DMS79 (cell line): ENCODE measurements at regions not wholly inside any gene's neighbourhood (a gene's known extent, or its start where the extent isn't known, plus 50 kb on each side); places are given as distances from the start of the nearest gene placed in this dataset.

ENCODE experiments used
- DNase-seq: peaks from one replicate; lab custom pipeline; 2025; lab: John Stamatoyannopoulos, UW

GRCh38 chr2:6744038-6744437 lies 121.7 kb downstream of the CMPK2 start:
- no peak for DNase-seq

DNA sequence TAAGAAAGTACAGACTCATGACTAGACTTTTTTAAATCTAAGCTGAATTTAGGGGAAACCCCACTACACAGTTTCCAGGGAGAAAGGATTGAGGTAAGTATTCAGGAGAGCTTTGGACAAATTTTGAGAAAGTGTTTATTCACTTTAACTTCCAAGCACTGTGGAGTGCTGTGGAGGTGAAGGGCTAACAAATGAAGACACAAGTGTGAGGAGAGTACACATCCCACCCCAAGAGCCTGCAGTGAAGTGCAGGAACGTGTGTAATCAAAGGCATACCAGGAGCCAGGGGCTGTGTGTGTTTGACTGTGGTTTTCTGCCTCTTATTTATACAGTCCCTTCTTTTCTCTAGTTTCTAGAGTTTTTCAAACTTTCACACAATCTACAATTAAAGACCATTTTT lies 118.3 kb downstream of the CMPK2 start:
- DNase-seq: no peak

- DNase-seq: no peak
Measured at GRCh38 chr2:6748406-6749067, 117.2 kb downstream of the CMPK2 start.

- no peak for DNase-seq
Measured at GRCh38 chr2:6749962-6750361, 115.7 kb downstream of the CMPK2 start.

DNA sequence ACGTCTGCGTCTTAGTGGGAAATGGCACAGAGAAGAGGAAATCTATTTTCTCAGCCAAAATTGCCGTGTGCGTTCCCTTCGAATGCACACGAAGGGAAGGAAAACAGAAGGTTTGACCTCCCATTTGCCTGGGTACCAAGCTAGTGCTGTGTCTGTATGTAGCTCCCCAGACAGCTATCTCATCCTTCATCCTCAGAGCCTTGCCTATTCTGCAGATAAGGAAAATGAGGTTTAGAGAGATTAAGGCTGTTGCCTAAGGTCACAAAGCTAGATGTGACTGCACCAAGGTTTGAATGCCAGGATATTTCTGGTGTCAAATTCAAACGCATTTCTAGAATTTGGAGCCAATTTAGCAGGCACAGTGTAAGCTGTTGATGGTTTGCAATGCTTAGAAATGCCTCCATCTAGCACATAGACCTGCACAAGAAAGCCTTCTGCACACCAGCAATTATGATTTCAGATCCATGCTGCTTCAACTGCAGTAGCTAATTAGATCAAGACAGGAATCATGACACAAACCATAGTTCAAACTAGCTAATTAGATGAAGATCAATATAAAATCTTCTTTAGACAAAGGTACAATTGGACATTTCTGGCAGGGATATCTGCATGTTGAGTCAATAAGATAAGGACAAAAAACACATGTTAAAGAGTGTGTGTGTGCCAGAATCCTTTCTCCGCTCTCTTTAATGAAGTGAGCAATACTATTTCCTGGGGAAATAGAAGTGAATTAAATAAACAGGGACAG lies 115.1 kb downstream of the CMPK2 start:
- no peak for DNase-seq

- DNase-seq: no peak
Measured at GRCh38 chr2:6754419-6754818, 111.3 kb downstream of the CMPK2 start.

DNA sequence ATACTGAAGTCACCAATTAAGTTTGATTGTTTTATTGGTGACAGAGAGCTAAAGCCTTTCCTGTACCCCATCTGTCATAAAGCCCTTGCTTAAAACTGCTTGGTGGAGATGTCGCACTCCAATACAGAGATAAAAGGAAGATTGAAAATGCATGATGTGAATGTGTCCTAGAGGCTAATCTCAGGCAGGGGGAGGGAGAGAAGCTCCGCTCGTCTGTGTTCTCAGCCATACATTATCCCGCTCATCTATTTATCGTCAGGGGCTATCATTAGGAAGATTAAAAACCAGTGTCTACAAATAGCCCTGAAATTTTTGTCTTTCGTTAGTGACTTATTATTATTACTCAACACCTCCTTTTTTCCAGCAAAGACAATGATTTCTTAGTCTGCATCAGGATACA lies 110.3 kb downstream of the CMPK2 start:
- no peak for DNase-seq

GRCh38 chr2:6757215-6757614 lies 108.5 kb downstream of the CMPK2 start:
- no peak for DNase-seq

DNA sequence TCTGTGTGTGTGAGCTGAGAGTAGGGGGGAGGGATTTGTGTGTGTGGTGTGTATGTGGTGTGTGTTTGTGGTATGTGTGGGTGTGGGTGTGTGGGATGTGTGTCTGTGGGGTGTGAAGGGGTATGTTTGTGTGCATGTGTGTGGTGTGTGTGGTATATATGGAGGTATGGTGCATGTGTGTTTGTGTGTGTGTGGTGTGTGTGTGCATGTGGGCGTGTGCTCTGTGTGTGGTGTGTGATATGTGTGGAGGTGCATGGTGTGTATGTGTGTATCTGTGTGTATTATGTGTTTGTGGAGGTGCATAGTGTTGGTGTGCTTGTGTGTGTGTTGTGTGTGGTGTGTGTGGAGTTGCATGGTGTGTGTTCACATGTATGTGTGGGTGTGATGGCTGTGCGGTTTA lies 106.0 kb downstream of the CMPK2 start:
- DNase-seq: no peak

GRCh38 chr2:6760132-6760531 lies 105.6 kb downstream of the CMPK2 start:
- no peak for DNase-seq

DNA sequence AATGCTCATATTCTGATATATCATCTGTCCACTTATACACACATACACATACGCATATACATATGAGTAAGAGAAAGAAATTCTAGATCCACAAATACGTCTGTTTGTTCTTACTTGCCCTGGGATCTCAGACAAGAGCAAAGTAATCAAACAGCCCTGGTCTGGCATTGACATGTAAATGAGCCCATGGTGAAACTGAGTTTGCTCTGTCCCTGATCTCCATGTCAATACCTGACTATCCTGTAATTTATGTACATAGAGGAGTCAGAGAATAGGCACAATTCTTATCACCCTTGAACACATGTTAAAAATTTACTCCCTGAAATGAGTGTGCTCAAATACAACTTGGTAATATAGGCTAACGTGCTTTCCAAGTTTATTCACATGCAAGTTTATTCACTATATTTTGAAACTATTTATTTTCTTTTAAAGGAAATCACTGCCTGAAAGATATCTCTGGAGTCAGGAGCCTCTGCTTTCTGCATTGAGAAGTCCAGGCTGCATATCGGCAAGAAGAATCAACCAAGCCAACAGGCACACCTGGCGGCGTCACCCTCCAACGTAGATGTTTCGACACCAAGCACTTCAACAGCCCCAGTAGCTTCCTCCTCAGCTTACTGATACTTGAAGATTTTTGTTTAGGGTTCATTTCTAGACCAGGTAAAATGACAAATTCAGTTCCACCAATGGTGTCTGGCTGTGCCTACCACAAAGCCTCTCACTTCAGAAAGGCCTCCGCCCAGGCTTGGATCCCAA lies 100.6 kb downstream of the CMPK2 start:
- DNase-seq: no peak

- DNase-seq: no peak
Measured at GRCh38 chr2:6769346-6769745, 96.4 kb downstream of the CMPK2 start.

DNA sequence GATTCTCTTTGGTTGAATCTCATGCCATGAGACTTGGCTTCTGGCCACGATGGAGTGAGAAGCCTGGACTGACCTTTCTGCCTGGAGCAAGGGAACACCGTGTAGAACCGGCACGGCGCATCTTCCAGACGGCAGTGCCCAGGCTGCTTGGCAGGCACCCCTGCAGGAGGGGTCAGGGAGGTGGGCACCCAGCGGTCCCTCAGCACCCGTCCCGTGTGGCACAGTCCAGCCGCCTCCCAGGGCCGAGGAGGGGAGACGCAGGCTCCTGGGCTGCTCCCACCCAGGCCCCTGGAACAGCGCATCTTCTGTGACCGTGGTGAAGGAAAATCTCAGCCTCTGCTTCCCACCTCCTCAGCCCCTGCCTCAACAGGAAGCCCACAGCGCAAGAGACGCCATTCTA lies 95.7 kb downstream of the CMPK2 start:
- DNase-seq: no peak

GRCh38 chr2:6771634-6772611 lies 93.8 kb downstream of the CMPK2 start:
- DNase-seq: no peak

GRCh38 chr2:6773007-6773693 lies 92.6 kb downstream of the CMPK2 start:
- peak; percentile 37 for DNase-seq

GRCh38 chr2:6773694-6774044 lies 92.0 kb downstream of the CMPK2 start:
- no peak for DNase-seq

GRCh38 chr2:6776125-6776524 lies 89.6 kb downstream of the CMPK2 start:
- DNase-seq: no peak

DNA sequence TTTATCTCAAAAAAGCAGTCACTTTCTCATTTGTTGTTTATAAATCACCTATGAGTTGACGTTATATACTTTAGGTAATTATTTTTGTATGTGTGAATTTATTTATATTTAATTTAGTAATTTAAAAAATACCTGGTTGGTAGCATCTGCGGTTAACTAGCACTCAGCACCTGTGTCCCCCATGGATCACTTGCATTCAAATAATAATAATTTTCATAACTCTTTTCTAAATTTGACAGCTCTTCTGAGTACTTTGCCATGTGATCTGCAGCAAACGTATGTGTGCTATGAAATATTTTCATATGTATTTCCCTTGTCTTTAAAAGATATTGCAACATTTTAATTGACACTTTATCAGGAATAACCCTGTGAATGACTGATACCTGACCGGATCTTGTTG lies 88.1 kb downstream of the CMPK2 start:
- no peak for DNase-seq

- DNase-seq: peak; percentile 90
Measured at GRCh38 chr2:6780765-6781274, 84.9 kb downstream of the CMPK2 start.

DNA sequence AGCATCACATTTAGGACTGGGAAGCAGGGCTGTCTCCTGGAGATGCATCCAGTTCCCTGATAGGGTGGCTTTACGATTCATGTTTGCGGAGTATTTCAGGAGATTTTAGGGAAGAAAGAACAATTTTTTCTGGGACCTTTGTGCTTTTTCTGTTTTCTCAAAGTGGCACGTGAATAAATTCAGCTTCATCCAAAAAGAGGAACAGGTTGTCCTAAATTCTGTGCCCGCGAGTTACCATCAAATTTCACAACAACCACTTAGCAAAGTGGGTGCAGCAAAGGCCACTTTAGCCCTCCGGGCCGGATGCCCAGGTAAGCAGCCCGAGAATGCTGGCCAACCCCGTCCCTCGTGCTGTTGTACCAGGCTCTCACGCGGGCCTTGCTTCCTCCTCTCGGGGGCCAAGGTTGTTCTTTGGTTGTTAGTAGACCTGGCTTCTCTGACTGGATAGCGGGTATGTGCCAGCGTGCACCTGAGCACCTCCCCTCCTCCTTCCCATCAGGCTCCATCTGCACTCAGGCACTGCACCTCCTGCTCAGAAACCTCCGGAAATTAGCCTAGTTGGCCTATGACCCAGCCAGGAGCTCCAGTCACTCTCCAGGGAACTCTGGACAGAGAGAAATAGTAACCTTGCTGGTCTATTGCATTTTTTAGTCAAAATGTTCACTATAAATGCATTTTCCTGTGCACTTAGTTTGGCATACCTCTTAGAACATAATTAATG lies 83.0 kb downstream of the CMPK2 start:
- DNase-seq: no peak

DNA sequence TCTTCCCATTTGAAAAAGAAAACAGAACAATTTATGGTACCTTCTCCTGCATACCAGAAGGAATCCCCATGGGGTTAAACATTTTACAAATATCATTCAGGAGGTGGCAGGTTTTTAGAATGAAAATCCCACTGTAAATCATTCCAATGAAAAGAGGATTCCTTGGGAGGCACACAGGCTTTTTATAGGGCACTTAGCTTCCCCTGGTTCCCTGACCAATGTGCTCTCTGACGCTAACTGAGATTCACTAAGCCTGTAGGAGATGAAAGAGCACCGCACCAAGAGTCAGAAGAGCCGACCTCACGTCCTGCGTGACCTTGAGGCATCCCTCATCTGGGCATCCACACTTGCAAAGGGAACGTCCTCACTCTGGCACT lies 82.5 kb downstream of the CMPK2 start:
- DNase-seq: no peak
